GM12891 (cell line): ENCODE measurements at regions not wholly inside any gene's neighbourhood (a gene's known extent, or its start where the extent isn't known, plus 50 kb on each side); places are given as distances from the start of the nearest gene placed in this dataset.
"Not testable (repeated sequence)": the region's sequence is repeated elsewhere in the genome, so short reads cannot be mapped to it uniquely, and the experiment has no call there.

Source experiments
- DNase-seq: peaks from one replicate; pipeline ENCODE4 v3.0.0; 2011; ENCODE audit warnings: low spot score; ENCODE audit not compliant: insufficient read length
- FAIRE-seq: peaks from 2 replicates; lab custom pipeline; 2011; peaks lifted over from hg19 to GRCh38; lab: Jason Lieb, UNC
- PAX5 ChIP-seq: IDR thresholded peaks from 2 replicates; pipeline ENCODE4 v1.6.1; 2011; ENCODE audit warnings: low read length, moderate library complexity, mild to moderate bottlenecking; ENCODE audit not compliant: insufficient read depth, severe bottlenecking
- POLR2A ChIP-seq: IDR thresholded peaks from 2 replicates; pipeline ENCODE4 v1.6.1; 2011; ENCODE audit warnings: low read depth, low read length, control low read depth
- POLR2AphosphoS5 ChIP-seq: IDR thresholded peaks from 2 replicates; pipeline ENCODE4 v1.6.1; 2011; ENCODE audit warnings: low read depth, low read length, control low read depth
- POU2F2 ChIP-seq: IDR thresholded peaks from 2 replicates; pipeline ENCODE4 v1.6.1; 2011; ENCODE audit warnings: low read depth, mild to moderate bottlenecking, control low read depth, low read length, moderate library complexity
- SPI1 ChIP-seq: IDR thresholded peaks from 2 replicates; pipeline ENCODE4 v1.6.1; 2011; ENCODE audit warnings: low read depth, low read length, control low read depth
- TAF1 ChIP-seq: IDR thresholded peaks from 2 replicates; pipeline ENCODE4 v1.6.1; 2011; ENCODE audit warnings: low read depth, low read length, control low read depth

- no peak for FAIRE-seq
- no peak for DNase-seq
- no peak for TF ChIP-seq SPI1
- TF ChIP-seq POU2F2, result no peak
- TF ChIP-seq POLR2A, result no peak
- TF ChIP-seq POLR2AphosphoS5, result no peak
- no peak for TF ChIP-seq PAX5
- no peak for TF ChIP-seq TAF1
Observed at GRCh38 chrX:30144221-30144620, 71.1 kb upstream of the MAGEB2 start.

- TF ChIP-seq POLR2AphosphoS5 (no peak), POLR2A (no peak), SPI1 (no peak), TAF1 (no peak), PAX5 (no peak), POU2F2 (no peak)
- DNase-seq, result no peak
- peak; percentile 43 for FAIRE-seq
Observed at GRCh38 chrX:30144971-30145731, 70.2 kb upstream of the MAGEB2 start.

- FAIRE-seq (no peak), DNase-seq (no peak)
- TF ChIP-seq TAF1, result no peak
- no peak for TF ChIP-seq PAX5
- no peak for TF ChIP-seq POLR2A
- no peak for TF ChIP-seq POU2F2
- TF ChIP-seq POLR2AphosphoS5, result no peak
Observed at GRCh38 chrX:30147996-30148643, 67.2 kb upstream of the MAGEB2 start.

- not testable (repeated sequence) for DNase-seq, FAIRE-seq
Observed at GRCh38 chrX:30149206-30149605, 66.2 kb upstream of the MAGEB2 start.

- DNase-seq (no peak), FAIRE-seq (no peak)
Observed at GRCh38 chrX:30150196-30150895, 65.0 kb upstream of the MAGEB2 start.

GRCh38 chrX:30151964-30152363 lies 63.4 kb upstream of the MAGEB2 start:
- FAIRE-seq (no peak), DNase-seq (no peak)
- TF ChIP-seq TAF1, result no peak
- no peak for TF ChIP-seq SPI1
- TF ChIP-seq POLR2A, result no peak
- no peak for TF ChIP-seq POLR2AphosphoS5
- no peak for TF ChIP-seq POU2F2
- TF ChIP-seq PAX5, result no peak

More at GRCh38 chrX:30150196-30150895, 65.0 kb upstream of the MAGEB2 start:
- TF ChIP-seq PAX5 (no peak), POLR2A (no peak), POU2F2 (no peak), SPI1 (no peak)

GRCh38 chrX:30153175-30153880 lies 62.0 kb upstream of the MAGEB2 start:
- no peak for DNase-seq
- FAIRE-seq, result no peak
- no peak for TF ChIP-seq POU2F2
- no peak for TF ChIP-seq POLR2A
- no peak for TF ChIP-seq PAX5
- no peak for TF ChIP-seq POLR2AphosphoS5

- FAIRE-seq (no peak), DNase-seq (no peak)
- TF ChIP-seq POLR2AphosphoS5 (no peak), POLR2A (no peak), PAX5 (no peak), SPI1 (no peak), POU2F2 (no peak), TAF1 (no peak)
Observed at GRCh38 chrX:30153881-30154260, 61.5 kb upstream of the MAGEB2 start.

GRCh38 chrX:30156009-30156408 lies 59.4 kb upstream of the MAGEB2 start:
- DNase-seq, result no peak
- TF ChIP-seq POLR2A (no peak), PAX5 (no peak), SPI1 (no peak)
- FAIRE-seq, result no peak
